ENCODE measurements at regions not wholly inside any gene's neighbourhood (a gene's known extent, or its start where the extent isn't known, plus 50 kb on each side); places are given as distances from the start of the nearest gene placed in this dataset.
"Not testable (repeated sequence)": the region's sequence is repeated elsewhere in the genome, so short reads cannot be mapped to it uniquely, and the experiment has no call there.

GRCh38 chr7:17085186-17085585, 203.4 kb upstream of the AGR3 start:
- DNase-seq (ENCODE audit: low read depth in 2 of 2, low spot score in 1 of 2): no peak

GRCh38 chr7:17086403-17086802, 204.6 kb upstream of the AGR3 start:
- no peak for DNase-seq (ENCODE audit: low read depth in 2 of 2, low spot score in 1 of 2)

GRCh38 chr7:17090751-17091150, 207.7 kb upstream of the AHR start:
- no peak for DNase-seq (ENCODE audit: low read depth in 2 of 2, low spot score in 1 of 2)

GRCh38 chr7:17093461-17093860, 205.0 kb upstream of the AHR start:
- no peak for DNase-seq (ENCODE audit: low read depth in 2 of 2, low spot score in 1 of 2)

GRCh38 chr7:17094963-17095574, 203.4 kb upstream of the AHR start:
- no peak for DNase-seq (ENCODE audit: low read depth in 2 of 2, low spot score in 1 of 2)

GRCh38 chr7:17095931-17096330, 202.5 kb upstream of the AHR start:
- DNase-seq (ENCODE audit: low read depth in 2 of 2, low spot score in 1 of 2): no peak

GRCh38 chr7:17097668-17098297, 200.7 kb upstream of the AHR start:
- no peak for DNase-seq (ENCODE audit: low read depth in 2 of 2, low spot score in 1 of 2)

- DNase-seq (ENCODE audit: low read depth in 2 of 2, low spot score in 1 of 2): no peak
Observed at GRCh38 chr7:17098515-17098914, 199.9 kb upstream of the AHR start.

GRCh38 chr7:17099083-17099973, 199.1 kb upstream of the AHR start:
- DNase-seq (ENCODE audit: low read depth in 2 of 2, low spot score in 1 of 2): no peak

- not testable (repeated sequence) for DNase-seq (ENCODE audit: low read depth in 2 of 2, low spot score in 1 of 2)
Observed at GRCh38 chr7:17099974-17100509, 198.4 kb upstream of the AHR start.

- DNase-seq (ENCODE audit: low read depth in 2 of 2, low spot score in 1 of 2): no peak
Observed at GRCh38 chr7:17101207-17101696, 197.2 kb upstream of the AHR start.

GRCh38 chr7:17103170-17103569, 195.3 kb upstream of the AHR start:
- DNase-seq (ENCODE audit: low read depth in 2 of 2, low spot score in 1 of 2): no peak

GRCh38 chr7:17103984-17104383, 194.5 kb upstream of the AHR start:
- DNase-seq (ENCODE audit: low read depth in 2 of 2, low spot score in 1 of 2): no peak

- DNase-seq (ENCODE audit: low read depth in 2 of 2, low spot score in 1 of 2): no peak
Observed at GRCh38 chr7:17104419-17104818, 194.0 kb upstream of the AHR start.

GRCh38 chr7:17105701-17106100, 192.8 kb upstream of the AHR start:
- DNase-seq (ENCODE audit: low read depth in 2 of 2, low spot score in 1 of 2): no peak

GRCh38 chr7:17108049-17108584, 190.3 kb upstream of the AHR start:
- no peak for DNase-seq (ENCODE audit: low read depth in 2 of 2, low spot score in 1 of 2)

GRCh38 chr7:17109020-17109419, 189.4 kb upstream of the AHR start:
- DNase-seq (ENCODE audit: low read depth in 2 of 2, low spot score in 1 of 2): no peak

- DNase-seq (ENCODE audit: low read depth in 2 of 2, low spot score in 1 of 2): not testable (repeated sequence)
Observed at GRCh38 chr7:17113770-17114169, 184.7 kb upstream of the AHR start.

- DNase-seq (ENCODE audit: low read depth in 2 of 2, low spot score in 1 of 2): no peak
Observed at GRCh38 chr7:17118412-17118811, 180.0 kb upstream of the AHR start.

GRCh38 chr7:17120756-17121155, 177.7 kb upstream of the AHR start:
- DNase-seq (ENCODE audit: low read depth in 2 of 2, low spot score in 1 of 2): no peak

GRCh38 chr7:17121671-17122070, 176.8 kb upstream of the AHR start:
- no peak for DNase-seq (ENCODE audit: low read depth in 2 of 2, low spot score in 1 of 2)

Data from stimulated activated CD8-positive, alpha-beta memory T cell treated with anti-CD3 and anti-CD28 coated beads, Interleukin-4, amount 100 ng/mL, for 1 hour (primary cell).